ENCODE measurements at regions not wholly inside any gene's neighbourhood (a gene's known extent, or its start where the extent isn't known, plus 50 kb on each side); places are given as distances from the start of the nearest gene placed in this dataset.

- TF ChIP-seq POLR2A (IDR thresholded peaks at IDR 0.05) (no peak), POLR2AphosphoS5 (IDR thresholded peaks at IDR 0.05) (no peak), EP300 (IDR thresholded peaks at IDR 0.05) (no peak)
- TF ChIP-seq, protein P1, sequence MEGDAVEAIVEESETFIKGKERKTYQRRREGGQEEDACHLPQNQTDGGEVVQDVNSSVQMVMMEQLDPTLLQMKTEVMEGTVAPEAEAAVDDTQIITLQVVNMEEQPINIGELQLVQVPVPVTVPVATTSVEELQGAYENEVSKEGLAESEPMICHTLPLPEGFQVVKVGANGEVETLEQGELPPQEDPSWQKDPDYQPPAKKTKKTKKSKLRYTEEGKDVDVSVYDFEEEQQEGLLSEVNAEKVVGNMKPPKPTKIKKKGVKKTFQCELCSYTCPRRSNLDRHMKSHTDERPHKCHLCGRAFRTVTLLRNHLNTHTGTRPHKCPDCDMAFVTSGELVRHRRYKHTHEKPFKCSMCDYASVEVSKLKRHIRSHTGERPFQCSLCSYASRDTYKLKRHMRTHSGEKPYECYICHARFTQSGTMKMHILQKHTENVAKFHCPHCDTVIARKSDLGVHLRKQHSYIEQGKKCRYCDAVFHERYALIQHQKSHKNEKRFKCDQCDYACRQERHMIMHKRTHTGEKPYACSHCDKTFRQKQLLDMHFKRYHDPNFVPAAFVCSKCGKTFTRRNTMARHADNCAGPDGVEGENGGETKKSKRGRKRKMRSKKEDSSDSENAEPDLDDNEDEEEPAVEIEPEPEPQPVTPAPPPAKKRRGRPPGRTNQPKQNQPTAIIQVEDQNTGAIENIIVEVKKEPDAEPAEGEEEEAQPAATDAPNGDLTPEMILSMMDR (IDR thresholded peaks at IDR 0.05), result no peak
- 92 to 94% (median 93%) methylated on average over 9 of the region's 9 CpGs for WGBS, 5 donors
- no peak for DNase-seq
- Histone ChIP-seq H3K36me3 (no peaks in the 10 kb centered on the region), H3K27ac (no peak overlapping the region), H3K27me3 (no peaks in the 10 kb centered on the region), H3K4me1 (no peaks in the 10 kb centered on the region), H3K9me3 (peaks cover 0 to 21% (median 12%) of the 10 kb centered on the region in 4 donors), H3K4me3 (no peak overlapping the region)
- intact Hi-C loops (cut with DNase I; ENCODE audit: low total_unique reads), result no loop called here
Observed at GRCh38 chr9:135315572-135315971, 164.0 kb upstream of the PPP1R26 start.

DNA sequence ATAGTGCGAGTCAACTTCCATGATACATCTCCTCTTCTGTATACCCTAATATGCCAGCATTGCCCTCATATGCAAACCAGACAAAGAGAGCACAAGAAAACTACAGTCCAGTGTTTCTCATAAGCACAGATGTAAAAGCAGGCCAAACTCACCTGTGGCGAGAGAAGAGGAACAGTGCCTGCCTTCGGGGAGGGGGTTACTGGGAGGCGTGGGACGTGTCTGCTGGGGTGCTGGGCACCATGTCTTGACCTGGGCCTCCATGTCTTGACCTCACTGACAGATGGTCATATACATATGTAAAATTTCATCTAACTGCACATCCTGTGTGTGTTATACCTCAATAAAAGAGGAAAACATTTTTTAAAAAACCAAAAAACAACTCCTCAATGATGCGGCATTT lies 159.3 kb upstream of the PPP1R26 start:
- H3K4me1 ChIP-seq, result no peaks in the 10 kb centered on the region
- 84 to 91% (median 88%) methylated on average over 6 of the region's 6 CpGs for WGBS, 5 donors
- H3K36me3 ChIP-seq, result no peaks in the 10 kb centered on the region

GRCh38 chr9:135320943-135321342 lies 158.6 kb upstream of the PPP1R26 start:
- 78 to 100% (median 81%) methylated on average over 3 to 6 of the region's 6 CpGs for whole genome bisulfite sequencing, 5 donors
- Histone ChIP-seq H3K9me3 (peaks cover 0 to 28% (median 10%) of the 10 kb centered on the region in 4 donors), H3K4me1 (no peaks in the 10 kb centered on the region), H3K36me3 (no peaks in the 10 kb centered on the region), H3K27ac (no peak overlapping the region), H3K4me3 (no peak overlapping the region), H3K27me3 (peaks cover 0 to 25% (median 0%) of the 10 kb centered on the region in 3 donors)
- no peak for TF ChIP-seq POLR2A (IDR thresholded peaks at IDR 0.05)
- TF ChIP-seq, protein P1 (IDR thresholded peaks at IDR 0.05), result no peak
- no peak for TF ChIP-seq EP300 (IDR thresholded peaks at IDR 0.05)
- TF ChIP-seq POLR2AphosphoS5 (IDR thresholded peaks at IDR 0.05), result no peak
- DNase-seq, result no peak
- intact Hi-C loops (cut with DNase I; ENCODE audit: low total_unique reads), result no loop called here

More for the DNA sequence above, 159.3 kb upstream of the PPP1R26 start:
- Histone ChIP-seq H3K27me3 (peaks cover 0 to 19% (median 0%) of the 10 kb centered on the region in 3 donors), H3K9me3 (peaks cover 0 to 25% (median 10%) of the 10 kb centered on the region in 4 donors), H3K4me3 (no peak overlapping the region), H3K27ac (no peak overlapping the region)
- no peak for DNase-seq
- intact Hi-C loops (cut with DNase I; ENCODE audit: low total_unique reads), result no loop called here
- TF ChIP-seq EP300 (IDR thresholded peaks at IDR 0.05) (no peak), POLR2A (IDR thresholded peaks at IDR 0.05) (no peak), POLR2AphosphoS5 (IDR thresholded peaks at IDR 0.05) (no peak)
- TF ChIP-seq, protein P1 (IDR thresholded peaks at IDR 0.05), result no peak

- DNase-seq, result no peak
- 63 to 75% (median 68%) methylated on average over 4 of the region's 4 CpGs for WGBS, 5 donors
- H3K27ac ChIP-seq, result no peak overlapping the region
- no peaks in the 10 kb centered on the region for H3K4me1 ChIP-seq
- intact Hi-C loops (cut with DNase I; ENCODE audit: low total_unique reads), result no loop called here
- TF ChIP-seq, protein P1 (IDR thresholded peaks at IDR 0.05), result no peak
- TF ChIP-seq POLR2A (IDR thresholded peaks at IDR 0.05) (no peak), EP300 (IDR thresholded peaks at IDR 0.05) (no peak), POLR2AphosphoS5 (IDR thresholded peaks at IDR 0.05) (no peak)
- H3K9me3 ChIP-seq, result peaks cover 0 to 28% (median 10%) of the 10 kb centered on the region in 4 donors
- no peak overlapping the region for H3K4me3 ChIP-seq
- no peaks in the 10 kb centered on the region for H3K36me3 ChIP-seq
- H3K27me3 ChIP-seq, result peaks cover 0 to 32% (median 0%) of the 10 kb centered on the region in 3 donors
Observed at GRCh38 chr9:135321580-135321979, 158.0 kb upstream of the PPP1R26 start.

Measured in stomach (tissue), 8 donors.